NCI-H82 treated with DMSO at 0.1 percent for 48 hours (cell line): ENCODE measurements at regions not wholly inside any gene's neighbourhood (a gene's known extent, or its start where the extent isn't known, plus 50 kb on each side); places are given as distances from the start of the nearest gene placed in this dataset.
"Not testable (repeated sequence)": the region's sequence is repeated elsewhere in the genome, so short reads cannot be mapped to it uniquely, and the experiment has no call there.

ENCODE experiments used
- DNase-seq: peaks from one replicate; lab custom pipeline; 2025; ENCODE audit not compliant: unreplicated experiment; lab: John Stamatoyannopoulos, UW

- no peak for DNase-seq
Measured at GRCh38 chrX:39678914-39679313, 418.8 kb downstream of the BCOR start.

GRCh38 chrX:39679497-39680157 lies 418.1 kb downstream of the BCOR start:
- no peak for DNase-seq

GRCh38 chrX:39681885-39682284 lies 415.9 kb downstream of the BCOR start:
- no peak for DNase-seq

- no peak for DNase-seq
Measured at GRCh38 chrX:39682778-39683177, 415.0 kb downstream of the BCOR start.

- no peak for DNase-seq
Measured at GRCh38 chrX:39688219-39688575, 409.6 kb downstream of the BCOR start.

- no peak for DNase-seq
Measured at GRCh38 chrX:39688576-39689375, 409.0 kb downstream of the BCOR start.

GRCh38 chrX:39689376-39690104 lies 408.2 kb downstream of the BCOR start:
- DNase-seq, result no peak

- DNase-seq, result no peak
Measured at GRCh38 chrX:39690541-39691415, 407.0 kb downstream of the BCOR start.

GRCh38 chrX:39691724-39692123 lies 406.0 kb downstream of the BCOR start:
- DNase-seq, result no peak

- DNase-seq, result no peak
Measured at GRCh38 chrX:39692796-39693195, 405.0 kb downstream of the BCOR start.

- DNase-seq, result no peak
Measured at GRCh38 chrX:39693298-39693697, 404.5 kb downstream of the BCOR start.

GRCh38 chrX:39702636-39703035 lies 395.1 kb downstream of the BCOR start:
- DNase-seq, result not testable (repeated sequence)

GRCh38 chrX:39703307-39703706 lies 394.5 kb downstream of the BCOR start:
- DNase-seq, result no peak

- DNase-seq, result no peak
Measured at GRCh38 chrX:39704590-39704989, 393.2 kb downstream of the BCOR start.

GRCh38 chrX:39705290-39705689 lies 392.5 kb downstream of the BCOR start:
- DNase-seq, result no peak

- DNase-seq, result no peak
Measured at GRCh38 chrX:39709364-39709763, 388.4 kb downstream of the BCOR start.

- DNase-seq, result no peak
Measured at GRCh38 chrX:39709812-39710211, 387.9 kb downstream of the BCOR start.

- no peak for DNase-seq
Measured at GRCh38 chrX:39710776-39711175, 387.0 kb downstream of the BCOR start.

GRCh38 chrX:39714471-39714870 lies 383.3 kb downstream of the BCOR start:
- no peak for DNase-seq

- DNase-seq, result no peak
Measured at GRCh38 chrX:39716401-39716800, 381.4 kb downstream of the BCOR start.
